DND-41 (cell line): ENCODE measurements at regions not wholly inside any gene's neighbourhood (a gene's known extent, or its start where the extent isn't known, plus 50 kb on each side); places are given as distances from the start of the nearest gene placed in this dataset.

ENCODE experiments used
- ATAC-seq: fragments of 200-7000 bp; cut with Tn5 transposase; 3 replicates; pipeline ENCODE4 v1.9.1; 2021; ENCODE audit warnings: low read depth; ENCODE audit not compliant: insufficient read depth
- DNase-seq: peaks from one replicate; pipeline ENCODE4 v3.0.0-alpha.2; 2020
- H2AFZ ChIP-seq: 2 replicates; pipeline ENCODE4 v1.6.0; 2012; ENCODE audit warnings: low read depth, low read length
- H3K27ac ChIP-seq: 2 replicates; pipeline ENCODE4 v1.5.1; 2012; ENCODE audit warnings: low read length, inconsistent platforms
- H3K27me3 ChIP-seq: fragments of 200-600 bp; sonication (generic); 2 replicates; pipeline ENCODE4 v1.6.0; 2012; ENCODE audit warnings: low read length, mild to moderate bottlenecking, inconsistent platforms; ENCODE audit not compliant: insufficient read depth, poor library complexity
- H3K36me3 ChIP-seq: 2 replicates; pipeline ENCODE4 v1.5.1; 2012; ENCODE audit warnings: low read length, inconsistent platforms; ENCODE audit not compliant: insufficient read depth
- H3K4me1 ChIP-seq: 2 replicates; pipeline ENCODE4 v1.5.1; 2012; ENCODE audit warnings: mild to moderate bottlenecking, low read length; ENCODE audit not compliant: insufficient read depth
- H3K4me2 ChIP-seq: 2 replicates; pipeline ENCODE4 v1.6.0; 2012; ENCODE audit warnings: mild to moderate bottlenecking, moderate library complexity, low read length, inconsistent platforms; ENCODE audit not compliant: insufficient read depth
- H3K4me3 ChIP-seq, 2 experiments: fragments of 200-600 bp in 1 of 2; shearing (Covaris generic) in 1 of 2; 2 replicates each; pipeline ENCODE4 v1.5.1; 2012 to 2016; ENCODE audit warnings: inconsistent platforms in 2 of 2, low read length in 2 of 2, mild to moderate bottlenecking in 2 of 2, low read depth in 1 of 2, moderate library complexity in 1 of 2
- H3K79me2 ChIP-seq: 2 replicates; pipeline ENCODE4 v1.6.0; 2012; ENCODE audit warnings: low read length, inconsistent platforms; ENCODE audit not compliant: insufficient read depth
- H3K9ac ChIP-seq: 2 replicates; pipeline ENCODE4 v1.6.0; 2012; ENCODE audit warnings: low read depth, mild to moderate bottlenecking, inconsistent platforms, low read length, moderate library complexity
- H3K9me3 ChIP-seq: 2 replicates; pipeline ENCODE4 v1.5.1; 2012; ENCODE audit warnings: low read length, moderate library complexity, mild to moderate bottlenecking, inconsistent platforms; ENCODE audit not compliant: insufficient read depth, severe bottlenecking
- H4K20me1 ChIP-seq: 2 replicates; pipeline ENCODE4 v1.6.0; 2012; ENCODE audit warnings: low read length; ENCODE audit not compliant: insufficient read depth
- CTCF ChIP-seq: IDR thresholded peaks from 2 replicates; pipeline ENCODE4 v1.5.1; 2012; ENCODE audit warnings: borderline replicate concordance, low read length, moderate library complexity, mild to moderate bottlenecking; ENCODE audit not compliant: poor library complexity, severe bottlenecking; ENCODE audit errors: extremely low read depth
- EZH2 ChIP-seq: IDR thresholded peaks from 3 replicates; pipeline ENCODE4 v1.6.1; 2012; ENCODE audit warnings: borderline replicate concordance, low read depth, mild to moderate bottlenecking, moderate library complexity, low read length, inconsistent platforms; ENCODE audit not compliant: severe bottlenecking

GRCh38 chr2:219995991-219996765 is 368.7 kb downstream of the SLC4A3 start:
- Histone ChIP-seq H3K4me2 (no peak overlapping the region), H3K36me3 (no peaks in the 10 kb centered on the region), H3K4me3 (no peak overlapping the region), H3K27me3 (peaks cover 6% of the 10 kb centered on the region), H3K27ac (no peak overlapping the region), H3K4me1 (no peaks in the 10 kb centered on the region), H3K9me3 (no peaks in the 10 kb centered on the region), H3K9ac (no peak overlapping the region), H2AFZ (no peak overlapping the region), H4K20me1 (no peaks in the 10 kb centered on the region), H3K79me2 (no peaks in the 10 kb centered on the region)
- TF ChIP-seq CTCF = no peak
- TF ChIP-seq EZH2 = no peak
- ATAC-seq (no peak), DNase-seq (no peak)

- peak; percentile 27 for DNase-seq
- H3K36me3 ChIP-seq = no peaks in the 10 kb centered on the region
- no peak overlapping the region for H3K4me3 ChIP-seq
- TF ChIP-seq EZH2 (no peak), CTCF (peak; percentile 60)
- ATAC-seq = no peak
- H3K4me1 ChIP-seq = no peaks in the 10 kb centered on the region
- H3K9ac ChIP-seq = no peak overlapping the region
- no peaks in the 10 kb centered on the region for H3K9me3 ChIP-seq
- no peak overlapping the region for H3K27ac ChIP-seq
- no peak overlapping the region for H3K4me2 ChIP-seq
- H3K27me3 ChIP-seq = peaks cover 16% of the 10 kb centered on the region
- H2AFZ ChIP-seq = no peak overlapping the region
- H4K20me1 ChIP-seq = no peaks in the 10 kb centered on the region
- H3K79me2 ChIP-seq = no peaks in the 10 kb centered on the region
These were observed 370.0 kb downstream of the SLC4A3 start for GRCh38 chr2:219997341-219997851.

- Histone ChIP-seq H3K79me2 (no peaks in the 10 kb centered on the region), H3K36me3 (no peaks in the 10 kb centered on the region), H3K9ac (no peak overlapping the region), H2AFZ (no peak overlapping the region), H3K9me3 (no peaks in the 10 kb centered on the region), H3K27ac (no peak overlapping the region), H3K4me1 (no peaks in the 10 kb centered on the region), H3K4me2 (no peak overlapping the region), H4K20me1 (no peaks in the 10 kb centered on the region), H3K4me3 (no peak overlapping the region), H3K27me3 (peaks cover 17% of the 10 kb centered on the region)
- ATAC-seq (no peak), DNase-seq (no peak)
- no peak for TF ChIP-seq EZH2
These were observed 370.7 kb downstream of the SLC4A3 start for GRCh38 chr2:219998107-219998506.

- Histone ChIP-seq H3K9me3 (no peaks in the 10 kb centered on the region), H4K20me1 (no peaks in the 10 kb centered on the region), H3K4me1 (no peaks in the 10 kb centered on the region), H3K36me3 (no peaks in the 10 kb centered on the region), H3K27me3 (peaks cover 17% of the 10 kb centered on the region), H3K4me3 (no peak overlapping the region), H3K79me2 (no peaks in the 10 kb centered on the region), H3K9ac (no peak overlapping the region), H3K27ac (no peak overlapping the region), H2AFZ (no peak overlapping the region), H3K4me2 (no peak overlapping the region)
- DNase-seq (no peak), ATAC-seq (no peak)
- TF ChIP-seq CTCF (peak; percentile 38), EZH2 (no peak)
These were observed 371.3 kb downstream of the SLC4A3 start for GRCh38 chr2:219998714-219999227.
